Fibroblast of the aortic adventitia (primary cell): ENCODE measurements at regions not wholly inside any gene's neighbourhood (a gene's known extent, or its start where the extent isn't known, plus 50 kb on each side); places are given as distances from the start of the nearest gene placed in this dataset.

Source experiments
- DNase-seq: peaks from one replicate; pipeline ENCODE4 v3.0.0-alpha.2; 2010; ENCODE audit warnings: low read depth
- H3K4me3 ChIP-seq: 2 replicates; pipeline ENCODE4 v1.5.1; 2011; ENCODE audit warnings: low read depth, mild to moderate bottlenecking, control low read depth, low read length, moderate library complexity
- CTCF ChIP-seq: IDR thresholded peaks from 2 replicates; pipeline ENCODE4 v1.5.1; 2011; ENCODE audit warnings: mild to moderate bottlenecking, low read length, control low read depth, inconsistent platforms; ENCODE audit not compliant: insufficient read depth

DNA sequence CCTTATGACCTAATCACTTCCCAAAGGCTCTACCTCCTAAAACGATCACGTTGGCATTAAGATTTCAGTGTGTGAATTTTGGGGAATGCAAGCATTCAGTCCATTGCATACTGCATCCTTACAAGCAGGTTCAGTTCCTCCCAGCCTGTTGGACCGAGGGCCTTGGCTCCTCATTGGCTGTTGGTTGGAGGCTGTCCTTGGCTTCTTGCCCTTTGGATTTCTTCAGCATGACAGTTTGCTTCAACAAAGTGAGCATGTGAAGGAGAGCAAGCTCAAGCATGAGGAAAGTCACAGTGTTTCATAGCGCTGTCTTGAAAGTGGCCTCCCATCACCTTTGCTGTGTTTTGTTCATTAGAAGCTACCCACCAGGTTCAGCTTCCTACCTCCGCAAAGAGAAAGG, 109.5 kb downstream of the GADD45G start:
- no peak for DNase-seq
- no peak overlapping the region for H3K4me3 ChIP-seq
- no peak for TF ChIP-seq CTCF

DNA sequence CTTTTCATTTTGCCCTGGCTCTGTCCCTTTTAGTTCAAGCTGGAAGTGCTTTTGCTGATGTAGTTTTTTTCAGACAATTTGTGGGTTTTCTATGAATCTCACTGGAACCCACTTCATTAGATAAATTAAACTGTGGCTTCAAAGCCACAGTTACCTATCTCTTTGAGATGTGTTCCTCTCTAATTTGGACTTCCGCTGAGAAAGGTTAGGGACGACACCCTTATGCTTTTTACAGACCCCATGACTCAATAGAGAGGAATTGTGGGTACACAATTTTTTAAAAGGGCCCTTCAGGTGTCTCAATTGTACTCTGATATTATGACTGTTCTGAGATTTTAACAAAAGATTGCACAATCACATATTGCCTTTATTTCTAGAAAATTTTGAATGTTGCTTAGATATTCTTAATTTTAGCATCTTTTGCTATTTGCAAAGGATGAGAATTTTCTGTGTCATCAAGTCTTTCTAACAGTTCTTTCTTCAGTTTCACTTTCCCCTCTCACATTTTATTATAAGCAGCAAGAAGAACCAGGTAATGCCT, 110.6 kb downstream of the GADD45G start:
- no peak overlapping the region for H3K4me3 ChIP-seq
- no peak for DNase-seq
- TF ChIP-seq CTCF = no peak

DNA sequence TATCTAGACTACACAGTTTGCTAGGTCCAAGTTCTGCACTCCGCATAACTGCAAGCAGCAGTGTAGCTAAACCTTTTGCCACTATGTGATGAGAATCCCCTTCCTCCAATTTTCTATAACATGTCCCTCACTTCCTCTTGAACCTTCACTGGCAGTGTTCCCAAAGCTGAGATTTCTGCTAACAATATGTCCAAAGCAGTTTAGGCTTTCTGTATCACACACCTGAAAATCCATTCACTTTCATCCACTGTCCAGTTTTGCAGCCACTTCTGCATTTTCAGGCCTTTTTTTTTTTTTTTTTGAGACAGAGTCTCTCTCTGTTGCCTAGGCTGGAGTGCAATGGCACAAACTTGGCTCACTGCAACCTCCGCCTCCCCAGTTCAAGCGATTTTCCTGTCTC, 111.1 kb downstream of the GADD45G start:
- H3K4me3 ChIP-seq = no peak overlapping the region
- no peak for DNase-seq
- TF ChIP-seq CTCF = no peak

- H3K4me3 ChIP-seq = no peak overlapping the region
- DNase-seq = no peak
- no peak for TF ChIP-seq CTCF
Measured at GRCh38 chr9:89716559-89716958, 111.7 kb downstream of the GADD45G start.

GRCh38 chr9:89718176-89718575, 113.4 kb downstream of the GADD45G start:
- TF ChIP-seq CTCF = no peak
- no peak overlapping the region for H3K4me3 ChIP-seq
- no peak for DNase-seq

DNA sequence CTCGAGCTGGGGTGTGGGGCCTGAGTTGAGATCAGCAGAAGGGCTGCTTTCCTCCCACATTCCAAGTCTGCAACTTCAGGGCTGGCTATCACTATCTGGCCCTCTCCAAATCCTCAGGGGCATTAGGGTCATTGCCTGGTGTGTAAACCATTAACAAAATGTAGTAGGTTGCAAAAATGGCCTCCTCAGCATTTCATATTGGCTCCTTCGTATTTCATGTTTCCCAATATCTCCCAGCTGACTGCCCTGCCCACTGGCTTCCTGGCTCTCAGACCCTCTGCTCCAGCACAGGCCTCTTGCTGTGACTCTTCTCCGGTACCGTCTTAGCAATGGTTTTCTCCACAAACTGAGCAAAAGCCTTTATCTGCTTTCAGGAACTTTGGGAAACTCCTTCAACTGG, 113.8 kb downstream of the GADD45G start:
- TF ChIP-seq CTCF = no peak
- DNase-seq = no peak
- no peak overlapping the region for H3K4me3 ChIP-seq

- no peak overlapping the region for H3K4me3 ChIP-seq
- TF ChIP-seq CTCF = no peak
- DNase-seq = no peak
Measured at GRCh38 chr9:89719202-89719601, 114.4 kb downstream of the GADD45G start.
